Thyroid gland (tissue), 4 donors: ENCODE measurements at regions not wholly inside any gene's neighbourhood (a gene's known extent, or its start where the extent isn't known, plus 50 kb on each side); places are given as distances from the start of the nearest gene placed in this dataset.

Source experiments
- POLR2A ChIP-seq, 2 donors: fragments of 450-650 bp; IDR thresholded peaks; one replicate each; pipeline ENCODE4 v1.6.1; 2017; ENCODE audit warnings: antibody characterized with exemption in 2 of 2, mild to moderate bottlenecking in 2 of 2, moderate library complexity in 1 of 2
- TF ChIP-seq, protein P1 (sequence below), 6 experiments: fragments of 200-600 bp in 3 of 6; fragments of 450-650 bp in 3 of 6; sonication (generic) in 3 of 6; IDR thresholded peaks; one replicate each; pipeline ENCODE4 v1.5.1; 2016 to 2019; ENCODE audit warnings: antibody characterized with exemption in 6 of 6, mild to moderate bottlenecking in 2 of 6, inconsistent platforms in 1 of 6, moderate library complexity in 1 of 6

- TF ChIP-seq, protein P1, sequence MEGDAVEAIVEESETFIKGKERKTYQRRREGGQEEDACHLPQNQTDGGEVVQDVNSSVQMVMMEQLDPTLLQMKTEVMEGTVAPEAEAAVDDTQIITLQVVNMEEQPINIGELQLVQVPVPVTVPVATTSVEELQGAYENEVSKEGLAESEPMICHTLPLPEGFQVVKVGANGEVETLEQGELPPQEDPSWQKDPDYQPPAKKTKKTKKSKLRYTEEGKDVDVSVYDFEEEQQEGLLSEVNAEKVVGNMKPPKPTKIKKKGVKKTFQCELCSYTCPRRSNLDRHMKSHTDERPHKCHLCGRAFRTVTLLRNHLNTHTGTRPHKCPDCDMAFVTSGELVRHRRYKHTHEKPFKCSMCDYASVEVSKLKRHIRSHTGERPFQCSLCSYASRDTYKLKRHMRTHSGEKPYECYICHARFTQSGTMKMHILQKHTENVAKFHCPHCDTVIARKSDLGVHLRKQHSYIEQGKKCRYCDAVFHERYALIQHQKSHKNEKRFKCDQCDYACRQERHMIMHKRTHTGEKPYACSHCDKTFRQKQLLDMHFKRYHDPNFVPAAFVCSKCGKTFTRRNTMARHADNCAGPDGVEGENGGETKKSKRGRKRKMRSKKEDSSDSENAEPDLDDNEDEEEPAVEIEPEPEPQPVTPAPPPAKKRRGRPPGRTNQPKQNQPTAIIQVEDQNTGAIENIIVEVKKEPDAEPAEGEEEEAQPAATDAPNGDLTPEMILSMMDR (IDR thresholded peaks at IDR 0.05), result no peak
- no peak for TF ChIP-seq POLR2A (IDR thresholded peaks at IDR 0.05)
Observed at GRCh38 chr5:89041249-89041779, 158.3 kb upstream of the MEF2C start.
